Activated CD8-positive, alpha-beta memory T cell treated with anti-CD3 and anti-CD28 coated beads, Interleukin-2, amount 10 ng/mL, durations not matched to agents 7 days and 5 days (primary cell): ENCODE measurements at regions not wholly inside any gene's neighbourhood (a gene's known extent, or its start where the extent isn't known, plus 50 kb on each side); places are given as distances from the start of the nearest gene placed in this dataset.
"Not testable (repeated sequence)": the region's sequence is repeated elsewhere in the genome, so short reads cannot be mapped to it uniquely, and the experiment has no call there.

ENCODE experiments used
- ATAC-seq: fragments of 150-1000 bp; cut with Tn5 transposase; one replicate; pipeline ENCODE4 v1.10.0; 2021; ENCODE audit warnings: moderate library complexity
- CTCF ChIA-PET: fragments of 350-600 bp; sonication (Branson Sonifier 250); formaldehyde crosslinking; loops from one replicate; lab custom pipeline; 2021; ENCODE audit warnings: antibody characterized with exemption; lab: Charles Lee
- DNase-seq: peaks from one replicate; pipeline ENCODE4 v3.0.0-alpha.2; 2020
- H3K27ac Mint-ChIP-seq: one replicate; pipeline ENCODE4 v1.8.0; 2021; ENCODE audit warnings: mild to moderate bottlenecking, mixed read lengths
- H3K27me3 Mint-ChIP-seq: one replicate; pipeline ENCODE4 v1.8.0; 2021; ENCODE audit warnings: mixed read lengths
- H3K36me3 Mint-ChIP-seq: one replicate; pipeline ENCODE4 v1.8.0; 2021; ENCODE audit warnings: mild to moderate bottlenecking, mixed read lengths
- H3K4me1 Mint-ChIP-seq: one replicate; pipeline ENCODE4 v1.8.0; 2021; ENCODE audit warnings: mixed read lengths
- H3K4me3 Mint-ChIP-seq: one replicate; pipeline ENCODE4 v1.8.0; 2021; ENCODE audit warnings: mild to moderate bottlenecking, moderate library complexity, mixed read lengths
- H3K9me3 Mint-ChIP-seq: one replicate; pipeline ENCODE4 v1.8.0; 2022; ENCODE audit warnings: low read depth, mixed read lengths

DNA sequence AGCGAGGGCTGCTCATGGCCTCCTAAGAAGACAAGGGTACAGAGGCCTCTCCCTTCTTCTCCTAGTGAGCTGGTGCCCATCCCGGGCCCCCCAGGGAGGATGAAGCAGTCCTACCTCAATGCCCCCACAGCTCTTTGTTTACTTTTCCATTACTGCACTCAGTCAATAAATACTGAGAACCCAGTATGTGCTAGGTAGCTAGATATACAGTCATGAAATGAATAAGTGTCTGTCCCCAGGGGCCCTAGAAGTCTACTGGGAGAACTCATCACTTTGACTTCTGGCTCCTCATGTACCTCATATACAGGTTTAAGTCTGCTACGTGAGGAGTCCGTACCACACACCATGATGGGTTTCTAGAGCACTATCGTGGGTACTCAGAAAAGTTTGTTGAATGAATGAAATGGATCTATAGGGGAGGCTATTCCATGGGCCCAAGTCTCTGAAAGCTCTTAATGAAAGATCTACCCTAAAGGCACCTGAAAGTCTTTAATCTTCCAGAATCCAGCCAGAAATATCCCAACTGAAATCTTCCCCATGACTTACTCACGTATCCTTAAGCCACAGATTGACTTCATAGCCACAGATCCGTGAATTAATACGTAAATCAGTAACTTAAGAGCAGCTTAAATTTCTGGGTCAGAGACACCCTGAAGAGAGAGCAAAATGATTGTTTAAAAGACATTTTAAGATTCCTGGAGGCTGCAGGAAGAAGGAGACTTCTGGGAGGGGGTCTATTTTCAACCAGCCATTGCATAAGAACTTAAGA is 51.6 kb upstream of the POMP start:
- ATAC-seq (no peak), DNase-seq (no peak)
- Mint-ChIP-seq H3K36me3 (peaks cover 2% of the 10 kb centered on the region), H3K4me3 (no peak overlapping the region), H3K27ac (no peak overlapping the region), H3K27me3 (peaks cover 16% of the 10 kb centered on the region), H3K9me3 (no peaks in the 10 kb centered on the region), H3K4me1 (peaks cover 21% of the 10 kb centered on the region)
- CTCF ChIA-PET, result no interaction called here

GRCh38 chr13:28606466-28606865 is 52.5 kb upstream of the POMP start:
- no peak for ATAC-seq

DNA sequence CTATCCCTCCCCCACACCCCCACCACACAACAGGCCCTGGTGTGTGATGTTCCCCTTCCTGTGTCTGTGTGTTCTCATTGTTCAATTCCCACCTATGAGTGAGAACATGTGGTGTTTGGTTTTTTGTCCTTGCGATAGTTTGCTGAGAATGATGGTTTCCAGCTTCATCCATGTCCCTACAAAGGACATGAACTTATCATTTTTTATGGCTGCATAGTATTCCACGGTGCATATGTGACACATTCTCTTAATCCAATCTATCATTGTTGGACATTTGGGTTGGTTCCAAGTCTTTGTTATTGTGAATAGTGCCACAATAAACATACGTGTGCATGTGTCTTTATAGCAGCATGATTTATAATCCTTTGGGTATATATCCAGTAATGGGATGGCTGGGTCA is 53.8 kb upstream of the POMP start:
- H3K4me1 Mint-ChIP-seq, H3K27ac Mint-ChIP-seq, H3K36me3 Mint-ChIP-seq, CTCF ChIA-PET, H3K9me3 Mint-ChIP-seq, DNase-seq, H3K4me3 Mint-ChIP-seq, ATAC-seq: not testable (repeated sequence)
- peaks cover 16% of the 10 kb centered on the region for H3K27me3 Mint-ChIP-seq

More at GRCh38 chr13:28606466-28606865, 52.5 kb upstream of the POMP start:
- Mint-ChIP-seq H3K4me3 (no peak overlapping the region), H3K36me3 (peaks cover 2% of the 10 kb centered on the region), H3K27me3 (peaks cover 16% of the 10 kb centered on the region), H3K27ac (no peak overlapping the region), H3K9me3 (no peaks in the 10 kb centered on the region), H3K4me1 (peaks cover 13% of the 10 kb centered on the region)
- CTCF ChIA-PET, result no interaction called here
- no peak for DNase-seq

- Mint-ChIP-seq H3K4me3 (no peak overlapping the region), H3K4me1 (no peaks in the 10 kb centered on the region), H3K36me3 (no peaks in the 10 kb centered on the region), H3K27ac (no peak overlapping the region), H3K9me3 (no peaks in the 10 kb centered on the region), H3K27me3 (peaks cover 16% of the 10 kb centered on the region)
- ATAC-seq (no peak), DNase-seq (no peak)
- CTCF ChIA-PET, result no interaction called here
Measured at GRCh38 chr13:28603043-28603664, 55.8 kb upstream of the POMP start.

DNA sequence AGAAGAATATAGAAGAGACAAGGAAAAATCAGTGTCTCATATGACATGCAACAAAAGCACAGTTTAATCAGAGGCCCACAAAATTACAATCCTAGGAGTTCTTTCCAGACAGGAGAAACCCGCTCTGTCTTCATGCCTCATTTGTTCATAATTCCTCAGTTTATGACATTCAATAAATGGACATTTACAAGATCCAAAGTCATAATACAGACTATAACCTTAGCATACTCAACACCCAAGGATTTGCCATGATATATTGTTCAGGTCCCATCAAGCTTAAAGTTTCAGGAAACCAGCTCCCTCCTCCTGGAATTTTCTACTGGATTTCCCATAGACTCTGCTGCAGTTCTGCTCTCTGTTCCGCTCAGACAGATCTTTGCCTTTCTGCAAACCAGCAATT is 56.4 kb upstream of the POMP start:
- Mint-ChIP-seq H3K4me3 (no peak overlapping the region), H3K4me1 (no peaks in the 10 kb centered on the region), H3K27me3 (peaks cover 16% of the 10 kb centered on the region), H3K9me3 (no peaks in the 10 kb centered on the region), H3K36me3 (no peaks in the 10 kb centered on the region), H3K27ac (no peak overlapping the region)
- ATAC-seq (no peak), DNase-seq (no peak)
- CTCF ChIA-PET, result no interaction called here

- no peaks in the 10 kb centered on the region for H3K9me3 Mint-ChIP-seq
- no peak for ATAC-seq
- no peaks in the 10 kb centered on the region for H3K4me1 Mint-ChIP-seq
- no peak overlapping the region for H3K27ac Mint-ChIP-seq
- H3K27me3 Mint-ChIP-seq, result peaks cover 16% of the 10 kb centered on the region
- CTCF ChIA-PET, result no interaction called here
- DNase-seq, result no peak
- no peak overlapping the region for H3K4me3 Mint-ChIP-seq
- H3K36me3 Mint-ChIP-seq, result no peaks in the 10 kb centered on the region
Measured at GRCh38 chr13:28601581-28601980, 57.3 kb upstream of the POMP start.

DNA sequence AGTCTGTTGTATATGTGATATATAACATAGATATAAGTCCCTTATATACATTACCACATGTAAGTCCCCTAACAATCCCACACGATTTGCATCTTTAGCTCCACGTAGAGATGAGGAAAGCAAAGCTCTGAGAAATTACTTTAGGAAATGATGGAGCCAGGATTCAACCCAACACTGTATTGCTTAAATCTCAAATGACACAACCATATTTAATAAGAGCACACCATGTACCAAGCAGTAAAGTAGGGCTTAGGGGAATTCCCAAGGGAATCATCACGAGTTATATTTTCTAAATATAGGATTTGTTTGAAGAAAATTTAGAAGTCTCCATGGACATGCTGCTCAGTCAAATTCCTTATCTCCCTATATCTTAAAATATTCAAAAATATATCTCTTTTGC is 61.3 kb upstream of the POMP start:
- DNase-seq (no peak), ATAC-seq (no peak)
- H3K4me3 Mint-ChIP-seq, result no peak overlapping the region
- no peaks in the 10 kb centered on the region for H3K4me1 Mint-ChIP-seq
- H3K27ac Mint-ChIP-seq, result no peak overlapping the region
- H3K9me3 Mint-ChIP-seq, result no peaks in the 10 kb centered on the region
- H3K36me3 Mint-ChIP-seq, result no peaks in the 10 kb centered on the region
- peaks cover 21% of the 10 kb centered on the region for H3K27me3 Mint-ChIP-seq
- CTCF ChIA-PET, result no interaction called here

DNA sequence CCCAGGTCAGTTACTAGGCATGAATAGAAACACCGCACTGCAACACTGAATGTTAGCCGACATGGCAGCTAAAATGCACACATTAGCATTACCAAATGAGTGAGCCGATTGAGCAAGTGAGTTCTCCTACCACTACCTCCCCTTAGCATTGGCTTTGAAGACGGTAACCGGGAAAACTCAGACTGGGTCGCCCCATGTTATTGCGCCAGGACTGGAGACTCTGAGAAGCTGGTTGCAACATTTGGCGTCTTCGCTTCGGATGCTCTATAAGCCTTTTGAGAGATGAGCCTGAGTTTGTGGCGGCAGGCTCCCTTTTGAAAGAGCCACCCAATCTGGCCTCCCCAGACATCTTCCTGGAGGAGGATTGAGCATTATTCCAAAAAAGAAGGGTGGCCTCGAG is 68.5 kb upstream of the POMP start:
- no peak overlapping the region for H3K27ac Mint-ChIP-seq
- H3K36me3 Mint-ChIP-seq, result no peaks in the 10 kb centered on the region
- no peak overlapping the region for H3K4me3 Mint-ChIP-seq
- peaks cover 2% of the 10 kb centered on the region for H3K4me1 Mint-ChIP-seq
- no peak for ATAC-seq
- no peak for DNase-seq
- no peaks in the 10 kb centered on the region for H3K9me3 Mint-ChIP-seq
- CTCF ChIA-PET, result no interaction called here
- peaks cover 16% of the 10 kb centered on the region for H3K27me3 Mint-ChIP-seq

GRCh38 chr13:28588296-28588695 is 70.6 kb upstream of the POMP start:
- DNase-seq, result no peak
- no peak overlapping the region for H3K27ac Mint-ChIP-seq
- CTCF ChIA-PET, result no interaction called here
- peaks cover 6% of the 10 kb centered on the region for H3K4me1 Mint-ChIP-seq
- no peak overlapping the region for H3K4me3 Mint-ChIP-seq
- H3K27me3 Mint-ChIP-seq, result peaks cover 3% of the 10 kb centered on the region
- ATAC-seq, result no peak
- H3K36me3 Mint-ChIP-seq, result no peaks in the 10 kb centered on the region
- H3K9me3 Mint-ChIP-seq, result no peaks in the 10 kb centered on the region

DNA sequence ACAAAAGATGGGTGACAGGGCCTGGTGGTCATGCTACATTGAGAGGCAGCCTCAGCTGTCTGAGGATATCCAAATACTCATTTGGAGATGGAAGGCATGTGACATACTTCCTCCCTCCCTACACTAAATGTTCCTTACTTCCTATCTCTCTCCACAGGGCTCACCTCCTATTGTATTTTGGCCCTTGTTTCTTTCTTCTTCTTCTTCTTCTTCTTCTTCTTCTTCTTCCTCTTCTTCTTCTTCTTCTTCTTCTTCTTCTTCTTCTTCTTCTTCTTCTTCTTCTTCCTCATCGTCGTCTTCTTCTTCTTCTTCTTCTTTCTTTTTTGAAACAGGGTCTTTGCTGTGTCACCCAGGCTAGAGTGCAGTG is 71.8 kb upstream of the POMP start:
- H3K4me3 Mint-ChIP-seq, result no peak overlapping the region
- no peak for ATAC-seq
- no peaks in the 10 kb centered on the region for H3K36me3 Mint-ChIP-seq
- H3K27ac Mint-ChIP-seq, result no peak overlapping the region
- H3K9me3 Mint-ChIP-seq, result no peaks in the 10 kb centered on the region
- no peak for DNase-seq
- peaks cover 3% of the 10 kb centered on the region for H3K27me3 Mint-ChIP-seq
- peaks cover 8% of the 10 kb centered on the region for H3K4me1 Mint-ChIP-seq
- CTCF ChIA-PET, result no interaction called here

DNA sequence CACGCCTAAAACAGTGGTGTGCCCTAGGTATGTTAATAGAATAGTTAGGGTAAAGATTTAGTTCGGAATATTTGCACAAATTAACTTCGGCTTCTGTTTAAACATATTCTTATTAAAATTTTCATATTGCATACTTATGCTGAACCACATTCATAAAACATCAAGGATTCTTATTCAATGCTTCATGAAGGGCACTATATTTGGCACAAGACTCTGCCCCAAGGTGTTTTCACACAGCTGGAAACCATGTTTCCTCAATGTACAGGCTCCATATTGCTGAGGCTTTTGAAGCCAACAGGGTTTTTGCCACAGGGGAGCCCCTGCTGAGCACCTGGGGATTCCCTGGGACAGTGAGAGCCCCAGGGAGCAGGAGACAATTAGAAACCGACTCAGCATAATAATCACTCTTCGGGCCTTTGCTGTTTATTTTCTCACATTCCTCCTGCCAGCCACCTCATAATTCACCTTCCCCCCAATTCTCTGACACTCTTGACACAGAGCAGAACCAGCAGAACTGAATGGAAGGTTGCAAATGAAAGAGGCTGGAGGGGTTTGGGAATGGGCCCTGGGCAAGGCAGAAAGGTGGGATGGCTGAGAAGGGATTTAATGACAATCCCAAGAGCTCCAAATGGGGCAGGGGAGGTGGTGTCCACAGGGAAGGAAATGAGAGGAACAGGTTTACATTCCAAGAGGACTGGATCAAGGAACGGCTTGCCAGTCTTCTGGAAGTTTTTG is 72.3 kb upstream of the POMP start:
- DNase-seq (no peak), ATAC-seq (no peak)
- peaks cover 8% of the 10 kb centered on the region for H3K4me1 Mint-ChIP-seq
- no peak overlapping the region for H3K4me3 Mint-ChIP-seq
- peaks cover 3% of the 10 kb centered on the region for H3K27me3 Mint-ChIP-seq
- no peaks in the 10 kb centered on the region for H3K36me3 Mint-ChIP-seq
- H3K27ac Mint-ChIP-seq, result no peak overlapping the region
- H3K9me3 Mint-ChIP-seq, result no peaks in the 10 kb centered on the region
- CTCF ChIA-PET, result interaction anchor here (0.6 kb wide), 1 partner anchor 14 kb away, joined by 3 read pairs; no protein-coding TSS in a partner anchor

DNA sequence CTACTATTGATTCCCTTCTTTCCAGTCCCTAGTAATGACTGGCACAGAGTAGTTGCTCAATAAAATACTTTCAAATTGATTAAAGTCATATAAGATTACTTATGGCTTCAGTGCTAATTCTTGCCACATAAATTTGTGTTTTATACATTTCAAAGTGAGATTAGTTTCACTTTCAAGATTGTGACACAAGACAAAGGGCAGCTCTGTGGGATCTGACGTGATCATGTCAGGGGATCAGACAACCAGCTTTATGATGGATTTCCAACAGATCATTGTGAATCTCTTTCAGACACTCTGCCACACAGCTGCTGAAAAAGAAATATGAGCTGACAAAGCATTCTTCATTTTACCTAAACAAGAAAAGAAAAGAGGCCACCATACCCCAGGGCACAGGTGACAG is 73.4 kb upstream of the POMP start:
- Mint-ChIP-seq H3K4me1 (peaks cover 8% of the 10 kb centered on the region), H3K4me3 (no peak overlapping the region), H3K27ac (no peak overlapping the region), H3K27me3 (peaks cover 3% of the 10 kb centered on the region), H3K36me3 (no peaks in the 10 kb centered on the region), H3K9me3 (no peaks in the 10 kb centered on the region)
- ATAC-seq, result peak; percentile 47
- CTCF ChIA-PET, result interaction anchor here (0.6 kb wide), 1 partner anchor 13 kb away, joined by 3 read pairs; no protein-coding TSS in a partner anchor
- no peak for DNase-seq

DNA sequence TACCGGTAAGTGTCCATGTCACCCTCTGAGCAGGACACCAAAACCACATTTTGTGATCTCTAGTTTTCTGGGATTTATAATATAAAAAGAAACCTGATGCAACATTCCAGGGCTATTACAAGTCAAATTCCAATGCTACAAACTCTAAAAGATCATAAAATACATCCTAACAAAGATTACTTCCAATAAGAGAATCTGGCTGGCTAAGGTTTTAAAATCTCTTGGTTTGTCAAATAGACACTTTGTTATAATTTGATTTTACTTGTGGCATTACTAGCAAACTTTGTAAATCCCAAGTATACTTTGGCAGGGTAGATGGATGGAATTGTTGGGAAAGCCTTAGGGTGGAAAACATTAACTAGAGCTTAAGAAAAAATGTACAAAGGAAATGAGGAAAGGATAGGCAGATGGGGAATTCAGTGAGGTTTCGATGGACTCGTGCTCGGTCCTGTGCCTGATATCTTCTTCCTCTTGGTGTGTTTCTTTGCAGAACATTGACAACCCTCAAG is 74.0 kb upstream of the POMP start:
- H3K4me3 Mint-ChIP-seq, result no peak overlapping the region
- no peaks in the 10 kb centered on the region for H3K9me3 Mint-ChIP-seq
- DNase-seq, result no peak
- peaks cover 8% of the 10 kb centered on the region for H3K4me1 Mint-ChIP-seq
- ATAC-seq, result no peak
- H3K36me3 Mint-ChIP-seq, result no peaks in the 10 kb centered on the region
- peaks cover 3% of the 10 kb centered on the region for H3K27me3 Mint-ChIP-seq
- CTCF ChIA-PET, result no interaction called here
- no peak overlapping the region for H3K27ac Mint-ChIP-seq
